Putamen (tissue), 1 donor: ENCODE measurements at regions not wholly inside any gene's neighbourhood (a gene's known extent, or its start where the extent isn't known, plus 50 kb on each side); places are given as distances from the start of the nearest gene placed in this dataset.
"Not testable (repeated sequence)": the region's sequence is repeated elsewhere in the genome, so short reads cannot be mapped to it uniquely, and the experiment has no call there.

Experiments
- DNase-seq: peaks from one replicate; pipeline ENCODE4 v3.0.0-alpha.2; 2016; ENCODE audit warnings: low spot score

GRCh38 chr12:65734226-65734625, 90.1 kb upstream of the HMGA2 start:
- DNase-seq: no peak

DNA sequence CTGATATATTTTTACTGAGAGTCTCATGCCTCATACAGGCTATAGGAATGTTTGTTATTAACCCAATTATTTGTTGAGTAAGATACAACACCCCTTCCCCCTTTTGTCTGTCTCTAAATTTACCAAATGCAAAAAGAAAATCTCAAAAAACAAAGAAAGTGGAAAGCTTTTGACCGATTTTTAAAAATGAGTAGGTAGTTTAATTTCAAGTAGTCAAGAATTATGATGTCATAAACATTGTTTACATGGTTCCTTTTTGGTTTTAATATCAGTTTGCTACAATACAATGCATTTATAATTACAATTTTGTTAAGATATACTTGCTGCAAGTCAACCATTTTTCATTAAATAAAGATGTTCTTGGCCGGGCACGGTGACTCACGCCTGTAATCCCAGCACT, 84.7 kb upstream of the HMGA2 start:
- no peak for DNase-seq

GRCh38 chr12:65740506-65740872, 83.8 kb upstream of the HMGA2 start:
- no peak for DNase-seq

- DNase-seq: peak; percentile 46
Measured at GRCh38 chr12:65740873-65741600, 83.2 kb upstream of the HMGA2 start.

GRCh38 chr12:65741656-65742017, 82.6 kb upstream of the HMGA2 start:
- DNase-seq: peak; percentile 11

DNA sequence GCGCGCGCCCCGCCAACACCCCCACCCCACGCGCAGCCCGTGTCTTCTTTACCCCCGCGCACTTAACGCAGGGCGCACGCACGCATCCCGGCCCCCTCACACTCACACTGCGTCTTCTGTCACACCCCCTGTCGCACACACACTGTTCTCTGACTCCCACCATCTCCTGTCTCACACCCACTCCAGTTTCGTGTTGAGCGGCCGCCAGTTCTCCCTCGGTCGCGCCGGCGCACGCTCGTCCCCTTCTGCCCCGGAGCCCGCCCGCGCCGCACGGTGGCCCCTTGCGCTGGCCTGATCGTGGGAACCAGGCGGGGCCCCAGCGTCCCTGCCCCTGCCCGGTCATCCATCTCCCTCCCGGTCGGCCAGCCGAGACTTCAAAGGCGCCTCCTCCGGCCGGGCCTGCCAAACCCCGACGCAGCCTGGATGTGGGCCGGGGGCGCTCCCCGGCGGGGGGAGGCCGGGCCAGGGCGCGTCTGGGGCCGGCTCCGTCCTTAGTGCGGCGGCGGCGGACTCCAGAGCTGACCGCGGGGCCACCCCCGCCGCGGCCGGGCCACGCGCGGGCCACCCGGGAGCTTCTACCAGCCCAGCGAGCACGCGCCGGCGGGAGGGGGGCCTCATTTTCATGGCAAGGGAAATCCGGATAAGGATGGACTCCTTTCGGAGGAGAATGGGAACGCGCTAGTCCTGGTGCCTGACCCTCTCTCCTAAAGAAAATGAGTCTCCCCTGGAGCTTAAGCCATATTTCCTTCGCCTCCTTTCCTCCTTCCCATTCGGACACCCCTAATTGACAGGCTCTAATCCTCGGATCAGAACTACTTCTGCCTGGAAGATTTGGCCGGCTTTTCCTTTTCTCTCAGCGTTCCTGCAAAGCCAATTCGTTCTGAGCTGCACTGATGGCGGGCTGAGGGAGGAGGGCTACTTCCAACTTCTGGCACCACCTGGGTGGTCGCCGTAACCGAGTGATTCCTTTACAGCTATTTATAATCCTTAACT, 82.0 kb upstream of the HMGA2 start:
- peak; percentile 28 for DNase-seq

DNA sequence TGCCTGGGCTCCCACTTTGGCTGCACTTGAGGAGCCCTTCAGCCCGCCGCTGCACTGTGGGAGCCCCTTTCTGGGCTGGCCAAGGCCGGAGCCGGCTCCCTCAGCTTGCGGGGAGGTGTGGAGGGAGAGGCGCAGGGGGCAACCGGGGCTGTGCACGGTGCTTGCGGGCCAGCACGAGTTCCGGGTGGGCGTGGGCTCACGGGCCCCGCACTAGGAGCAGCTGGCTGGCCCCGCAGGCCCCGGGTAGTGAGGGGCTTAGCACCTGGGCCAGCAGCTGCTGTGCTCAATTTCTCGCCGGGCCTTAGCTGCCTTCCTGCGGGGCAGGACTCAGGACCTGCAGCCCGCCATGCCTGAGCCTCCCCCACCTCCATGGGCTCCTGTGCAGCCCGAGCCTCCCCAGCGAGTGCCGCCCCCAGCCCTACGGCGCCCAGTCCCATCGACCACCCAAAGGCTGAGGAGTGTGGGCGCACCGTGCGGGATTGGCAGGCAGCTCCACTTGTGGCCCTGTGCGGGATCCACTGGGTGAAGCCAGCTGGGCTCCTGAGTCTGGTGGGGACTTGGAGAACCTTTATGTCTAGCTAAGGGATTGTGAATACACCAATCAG, 79.9 kb upstream of the HMGA2 start:
- DNase-seq: not testable (repeated sequence)

GRCh38 chr12:65747338-65747737, 76.9 kb upstream of the HMGA2 start:
- DNase-seq: no peak

GRCh38 chr12:65748332-65748731, 76.0 kb upstream of the HMGA2 start:
- DNase-seq: no peak

DNA sequence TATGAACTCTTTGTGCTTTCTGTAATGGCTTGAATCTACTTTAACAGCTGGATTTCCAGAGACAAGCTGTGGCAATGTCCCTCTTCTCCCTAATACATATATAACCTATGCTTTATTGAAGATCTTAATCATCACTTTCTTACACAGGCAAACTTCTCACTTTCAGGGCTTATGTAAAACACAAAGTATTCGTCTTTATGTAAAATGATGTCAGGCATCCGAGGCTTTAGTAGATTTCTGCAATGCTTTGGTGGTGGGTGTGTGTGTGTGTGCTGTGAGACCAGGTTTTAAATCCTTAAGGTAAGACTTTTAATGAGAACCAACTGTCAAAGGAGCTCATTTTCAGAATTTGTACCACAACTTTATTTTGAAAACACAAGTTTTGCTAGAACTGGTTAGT, 70.0 kb upstream of the HMGA2 start:
- DNase-seq: no peak

GRCh38 chr12:65754744-65755595, 69.3 kb upstream of the HMGA2 start:
- no peak for DNase-seq

DNA sequence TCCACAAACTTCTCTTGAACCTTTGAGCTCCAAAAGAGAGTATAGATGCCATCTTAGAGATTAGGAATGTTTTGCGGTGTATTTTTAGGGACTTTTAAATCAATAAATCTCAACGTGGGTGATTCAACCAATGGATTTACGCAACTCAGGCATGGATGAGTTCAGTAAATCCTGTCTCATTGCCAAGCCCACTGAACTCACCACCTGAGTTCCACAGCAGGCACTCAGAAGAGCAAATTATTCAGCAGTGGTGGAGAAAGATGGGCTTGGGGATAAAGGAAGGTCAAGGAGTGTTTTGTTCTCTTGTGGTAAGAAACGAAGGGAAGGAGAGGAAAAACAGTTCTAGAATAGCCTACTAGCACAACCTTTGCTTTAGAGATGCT, 68.7 kb upstream of the HMGA2 start:
- DNase-seq: no peak

DNA sequence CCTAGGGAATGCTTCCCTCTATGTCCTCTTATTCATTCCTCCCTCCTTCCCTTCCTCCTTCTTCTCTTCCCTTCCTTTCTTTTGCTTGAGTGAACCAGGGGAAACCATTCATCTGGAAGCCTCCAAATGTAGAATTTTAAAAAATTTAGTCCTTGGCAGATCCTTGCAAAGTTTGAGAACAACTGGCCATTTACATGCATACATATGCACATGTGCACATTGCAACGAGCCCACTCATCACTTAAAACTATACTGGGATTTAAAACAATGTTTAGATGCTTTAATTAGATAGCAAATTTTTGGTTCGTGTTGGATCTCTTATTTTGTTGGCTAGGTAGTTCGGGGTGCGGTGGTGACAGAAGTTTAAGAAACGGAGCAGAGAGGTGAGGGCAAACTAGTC, 68.0 kb upstream of the HMGA2 start:
- DNase-seq: no peak

DNA sequence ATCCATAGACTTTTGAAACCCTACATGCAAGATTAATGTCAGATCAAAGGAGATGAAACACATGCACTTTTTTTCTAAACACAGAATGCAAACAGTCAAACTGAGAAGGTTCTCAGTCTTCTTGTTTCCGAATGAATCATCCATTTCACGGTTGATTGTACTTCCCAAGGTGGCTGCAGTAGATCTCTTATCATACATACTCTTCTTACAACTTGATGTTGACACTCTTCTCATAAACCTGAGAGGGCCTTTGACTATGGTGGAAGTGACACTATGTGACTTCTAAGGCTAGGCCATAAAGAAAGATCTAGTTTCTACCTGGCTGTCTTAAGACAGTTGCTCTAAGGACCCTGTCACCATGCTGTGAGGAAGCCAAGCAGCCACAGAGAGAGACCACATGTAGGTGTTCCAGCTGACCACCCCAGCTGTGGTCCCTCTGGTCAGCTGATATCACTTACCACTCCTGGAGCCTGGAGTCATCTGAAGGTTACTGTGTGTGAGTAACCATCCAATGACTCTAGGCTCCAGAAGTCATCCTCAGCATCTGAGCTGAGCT, 67.2 kb upstream of the HMGA2 start:
- DNase-seq: no peak

DNA sequence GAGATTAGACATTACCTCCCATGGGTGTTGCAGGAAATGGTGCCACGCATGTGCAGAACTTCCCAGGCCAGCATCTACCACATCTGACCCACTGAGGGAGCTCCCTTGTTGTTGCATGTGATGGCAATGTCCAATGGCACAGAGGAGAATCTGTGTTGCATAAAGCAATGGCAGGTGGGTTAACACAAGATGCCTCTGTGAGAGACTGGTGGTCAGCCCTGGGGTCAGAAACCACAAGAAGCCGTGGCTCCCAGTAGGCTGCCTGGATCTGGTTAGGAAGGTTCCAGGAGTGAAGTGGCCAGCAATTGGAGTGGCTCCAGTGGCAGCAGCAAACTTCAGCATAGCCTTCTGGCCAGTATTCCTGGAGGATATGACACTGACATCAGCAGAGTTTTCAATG, 65.9 kb upstream of the HMGA2 start:
- DNase-seq: no peak

- no peak for DNase-seq
Measured at GRCh38 chr12:65759735-65760134, 64.5 kb upstream of the HMGA2 start.

GRCh38 chr12:65761301-65761700, 63.0 kb upstream of the HMGA2 start:
- DNase-seq: no peak

GRCh38 chr12:65764325-65764724, 60.0 kb upstream of the HMGA2 start:
- DNase-seq: no peak

- no peak for DNase-seq
Measured at GRCh38 chr12:65765436-65765813, 58.9 kb upstream of the HMGA2 start.

- DNase-seq: no peak
Measured at GRCh38 chr12:65769880-65770279, 54.4 kb upstream of the HMGA2 start.
